KOPT-K1 (cell line): ENCODE measurements at regions not wholly inside any gene's neighbourhood (a gene's known extent, or its start where the extent isn't known, plus 50 kb on each side); places are given as distances from the start of the nearest gene placed in this dataset.

Experiments used
- H3K27ac ChIP-seq: fragments of 200-600 bp; sonication (generic); 2 replicates; pipeline ENCODE4 v1.5.1; 2016; ENCODE audit warnings: antibody characterized with exemption, mild to moderate bottlenecking, low read depth, low read length; ENCODE audit not compliant: poor library complexity, severe bottlenecking
- H3K36me3 ChIP-seq: fragments of 200-600 bp; sonication (generic); 2 replicates; pipeline ENCODE4 v1.5.1; 2017; ENCODE audit warnings: antibody characterized with exemption, mild to moderate bottlenecking, low read length, moderate library complexity; ENCODE audit not compliant: insufficient read depth
- H3K9me3 ChIP-seq: fragments of 200-600 bp; sonication (generic); 2 replicates; pipeline ENCODE4 v1.5.1; 2017; ENCODE audit warnings: antibody characterized with exemption, low read length, mild to moderate bottlenecking; ENCODE audit not compliant: insufficient read depth, poor library complexity, severe bottlenecking

GRCh38 chr21:27476696-27477095 is 509.8 kb upstream of the ADAMTS5 start:
- Histone ChIP-seq H3K27ac (no peak overlapping the region), H3K36me3 (no peaks in the 10 kb centered on the region), H3K9me3 (no peaks in the 10 kb centered on the region)

- Histone ChIP-seq H3K9me3 (no peaks in the 10 kb centered on the region), H3K27ac (no peak overlapping the region), H3K36me3 (no peaks in the 10 kb centered on the region)
These were observed 508.6 kb upstream of the ADAMTS5 start for GRCh38 chr21:27475363-27475955.

- Histone ChIP-seq H3K9me3 (no peaks in the 10 kb centered on the region), H3K36me3 (no peaks in the 10 kb centered on the region), H3K27ac (no peak overlapping the region)
These were observed 500.5 kb upstream of the ADAMTS5 start for GRCh38 chr21:27467366-27467765.

GRCh38 chr21:27466140-27466539 is 499.3 kb upstream of the ADAMTS5 start:
- no peaks in the 10 kb centered on the region for H3K9me3 ChIP-seq
- no peaks in the 10 kb centered on the region for H3K36me3 ChIP-seq
- H3K27ac ChIP-seq = no peak overlapping the region

GRCh38 chr21:27464648-27465047 is 497.8 kb upstream of the ADAMTS5 start:
- H3K27ac ChIP-seq = no peak overlapping the region
- no peaks in the 10 kb centered on the region for H3K9me3 ChIP-seq
- H3K36me3 ChIP-seq = no peaks in the 10 kb centered on the region

GRCh38 chr21:27462726-27463125 is 495.8 kb upstream of the ADAMTS5 start:
- Histone ChIP-seq H3K9me3 (no peaks in the 10 kb centered on the region), H3K36me3 (no peaks in the 10 kb centered on the region), H3K27ac (no peak overlapping the region)

GRCh38 chr21:27454234-27454633 is 487.3 kb upstream of the ADAMTS5 start:
- Histone ChIP-seq H3K27ac (no peak overlapping the region), H3K9me3 (no peaks in the 10 kb centered on the region), H3K36me3 (no peaks in the 10 kb centered on the region)

GRCh38 chr21:27451116-27451515 is 484.2 kb upstream of the ADAMTS5 start:
- no peaks in the 10 kb centered on the region for H3K36me3 ChIP-seq
- H3K9me3 ChIP-seq = no peaks in the 10 kb centered on the region
- no peak overlapping the region for H3K27ac ChIP-seq

- Histone ChIP-seq H3K36me3 (no peaks in the 10 kb centered on the region), H3K9me3 (no peaks in the 10 kb centered on the region), H3K27ac (no peak overlapping the region)
These were observed 483.3 kb upstream of the ADAMTS5 start for GRCh38 chr21:27450216-27450615.

GRCh38 chr21:27448960-27449359 is 482.1 kb upstream of the ADAMTS5 start:
- Histone ChIP-seq H3K9me3 (no peaks in the 10 kb centered on the region), H3K36me3 (no peaks in the 10 kb centered on the region), H3K27ac (no peak overlapping the region)

- Histone ChIP-seq H3K9me3 (no peaks in the 10 kb centered on the region), H3K27ac (no peak overlapping the region), H3K36me3 (no peaks in the 10 kb centered on the region)
These were observed 481.0 kb upstream of the ADAMTS5 start for GRCh38 chr21:27447843-27448242.

GRCh38 chr21:27429710-27430341 is 462.9 kb upstream of the ADAMTS5 start:
- Histone ChIP-seq H3K27ac (no peak overlapping the region), H3K36me3 (no peaks in the 10 kb centered on the region), H3K9me3 (no peaks in the 10 kb centered on the region)

GRCh38 chr21:27426196-27426595 is 459.3 kb upstream of the ADAMTS5 start:
- Histone ChIP-seq H3K9me3 (no peaks in the 10 kb centered on the region), H3K27ac (no peak overlapping the region), H3K36me3 (no peaks in the 10 kb centered on the region)

GRCh38 chr21:27425574-27425973 is 458.7 kb upstream of the ADAMTS5 start:
- H3K27ac ChIP-seq = no peak overlapping the region
- no peaks in the 10 kb centered on the region for H3K36me3 ChIP-seq
- H3K9me3 ChIP-seq = no peaks in the 10 kb centered on the region

GRCh38 chr21:27425172-27425571 is 458.3 kb upstream of the ADAMTS5 start:
- H3K9me3 ChIP-seq = no peaks in the 10 kb centered on the region
- H3K36me3 ChIP-seq = no peaks in the 10 kb centered on the region
- no peak overlapping the region for H3K27ac ChIP-seq

- H3K36me3 ChIP-seq = no peaks in the 10 kb centered on the region
- H3K27ac ChIP-seq = no peak overlapping the region
- H3K9me3 ChIP-seq = no peaks in the 10 kb centered on the region
These were observed 457.7 kb upstream of the ADAMTS5 start for GRCh38 chr21:27424601-27425000.
